ENCODE measurements at regions not wholly inside any gene's neighbourhood (a gene's known extent, or its start where the extent isn't known, plus 50 kb on each side); places are given as distances from the start of the nearest gene placed in this dataset.
"Not testable (repeated sequence)": the region's sequence is repeated elsewhere in the genome, so short reads cannot be mapped to it uniquely, and the experiment has no call there.

GRCh38 chr2:91574255-91574654 is 2882.8 kb downstream of the RPIA start:
- DNase-seq = not testable (repeated sequence)

- DNase-seq = not testable (repeated sequence)
Observed at GRCh38 chr2:91575701-91576100, 2884.2 kb downstream of the RPIA start.

- DNase-seq = not testable (repeated sequence)
Observed at GRCh38 chr2:91577406-91577805, 2885.9 kb downstream of the RPIA start.

- not testable (repeated sequence) for DNase-seq
Observed at GRCh38 chr2:91578678-91579077, 2887.2 kb downstream of the RPIA start.

- DNase-seq = not testable (repeated sequence)
Observed at GRCh38 chr2:91579555-91579954, 2888.1 kb downstream of the RPIA start.

- not testable (repeated sequence) for DNase-seq
Observed at GRCh38 chr2:91580043-91580442, 2888.6 kb downstream of the RPIA start.

GRCh38 chr2:91587098-91587497 is 2895.6 kb downstream of the RPIA start:
- not testable (repeated sequence) for DNase-seq

GRCh38 chr2:91587908-91588535 is 2896.5 kb downstream of the RPIA start:
- not testable (repeated sequence) for DNase-seq

GRCh38 chr2:91588782-91589223 is 2897.3 kb downstream of the RPIA start:
- not testable (repeated sequence) for DNase-seq

GRCh38 chr2:91589454-91590328 is 2898.2 kb downstream of the RPIA start:
- DNase-seq = not testable (repeated sequence)

- DNase-seq = not testable (repeated sequence)
Observed at GRCh38 chr2:91590381-91590780, 2898.9 kb downstream of the RPIA start.

GRCh38 chr2:91591066-91591465 is 2899.6 kb downstream of the RPIA start:
- not testable (repeated sequence) for DNase-seq

- not testable (repeated sequence) for DNase-seq
Observed at GRCh38 chr2:91597436-91597835, 2906.0 kb downstream of the RPIA start.

- DNase-seq = peak; percentile 30
Observed at GRCh38 chr2:91598519-91598918, 2907.0 kb downstream of the RPIA start.

- peak; percentile 11 for DNase-seq
Observed at GRCh38 chr2:91599000-91599399, 2907.5 kb downstream of the RPIA start.

- DNase-seq = not testable (repeated sequence)
Observed at GRCh38 chr2:91602860-91603259, 2911.4 kb downstream of the RPIA start.

GRCh38 chr2:91603996-91604395 is 2912.5 kb downstream of the RPIA start:
- DNase-seq = not testable (repeated sequence)

GRCh38 chr2:91604629-91605028 is 2913.2 kb downstream of the RPIA start:
- DNase-seq = not testable (repeated sequence)

GRCh38 chr2:91623739-91624138 is 2932.3 kb downstream of the RPIA start:
- DNase-seq = not testable (repeated sequence)

- DNase-seq = not testable (repeated sequence)
Observed at GRCh38 chr2:91628471-91628870, 2937.0 kb downstream of the RPIA start.

GRCh38 chr2:91657193-91657592 is 2965.7 kb downstream of the RPIA start:
- DNase-seq = peak; percentile 45

- DNase-seq = not testable (repeated sequence)
Observed at GRCh38 chr2:91658336-91658735, 2966.9 kb downstream of the RPIA start.

- not testable (repeated sequence) for DNase-seq
Observed at GRCh38 chr2:91659189-91659916, 2967.9 kb downstream of the RPIA start.
